Kidney (tissue), 13 donors: ENCODE measurements at regions not wholly inside any gene's neighbourhood (a gene's known extent, or its start where the extent isn't known, plus 50 kb on each side); places are given as distances from the start of the nearest gene placed in this dataset.

Experiments
- DNase-seq, 5 donors: peaks; one replicate each; pipeline ENCODE4 v3.0.0-alpha.2; 2013 to 2020
- FAIRE-seq: peaks from 2 replicates; lab custom pipeline; 2012; peaks lifted over from hg19 to GRCh38; lab: Jason Lieb, UNC
- H3K27ac ChIP-seq, 2 donors: one replicate each; pipeline ENCODE4 v1.7.0; 2013; ENCODE audit warnings: low read depth in 2 of 2, low read length in 2 of 2, inconsistent platforms in 1 of 2
- H3K27me3 ChIP-seq: one replicate; pipeline ENCODE4 v1.7.1; 2013; ENCODE audit warnings: low read length, inconsistent platforms; ENCODE audit not compliant: control insufficient read depth, insufficient read depth
- H3K36me3 ChIP-seq, 3 donors: one replicate each; pipeline versions ENCODE4 v1.7.0 to v1.7.1; 2013; ENCODE audit warnings: low read length in 3 of 3, control low read depth in 1 of 3, inconsistent platforms in 1 of 3; ENCODE audit not compliant: insufficient read depth in 3 of 3, control insufficient read depth in 2 of 3
- H3K4me1 ChIP-seq, 3 donors: one replicate each; pipeline versions ENCODE4 v1.7.0 to v1.7.1; 2013; ENCODE audit warnings: low read length in 3 of 3, inconsistent platforms in 1 of 3, low read depth in 1 of 3; ENCODE audit not compliant: control insufficient read depth in 2 of 3, insufficient read depth in 2 of 3
- H3K4me3 ChIP-seq, 3 donors: one replicate each; pipeline versions ENCODE4 v1.7.0 to v1.8.1; 2013; ENCODE audit warnings: low read length in 3 of 3, control low read depth in 1 of 3, inconsistent platforms in 1 of 3
- H3K9ac ChIP-seq, 3 donors: one replicate each; pipeline versions ENCODE4 v1.7.0 to v1.7.1; 2013; ENCODE audit warnings: low read length in 3 of 3, control low read depth in 1 of 3, inconsistent platforms in 1 of 3
- H3K9me3 ChIP-seq, 3 donors: one replicate each; pipeline versions ENCODE4 v1.7.0 to v1.7.1; 2013; ENCODE audit warnings: low read length in 3 of 3, control low read depth in 1 of 3, inconsistent platforms in 1 of 3; ENCODE audit not compliant: control insufficient read depth in 2 of 3, insufficient read depth in 1 of 3
- CTCF ChIP-seq: IDR thresholded peaks from 3 replicates; pipeline ENCODE4 v1.5.1; 2012; ENCODE audit warnings: mild to moderate bottlenecking, moderate library complexity, borderline replicate concordance; ENCODE audit not compliant: insufficient read depth; ENCODE audit errors: extremely low read depth
- intact Hi-C: fragments of 100-400 bp; cut with DNase I; formaldehyde crosslinking; loops from one replicate; pipeline ENCODE4 v1.11.1; 2022
- donor health status: control.
- donor health status: control.
- donor health status: control.
- donor health status: control.
- donor health status: control.
- donor health status: DM: yes; HTN: yes; CAD: no.
- donor health status: Normal renal cell carcinoma (clear cell type).

- DNase-seq (no peak), FAIRE-seq (no peak)
- TF ChIP-seq CTCF, result no peak
- Histone ChIP-seq H3K4me1 (no peaks in the 10 kb centered on the region), H3K9ac (no peak overlapping the region), H3K27ac (no peak overlapping the region), H3K36me3 (no peaks in the 10 kb centered on the region), H3K27me3 (no peaks in the 10 kb centered on the region), H3K4me3 (no peak overlapping the region), H3K9me3 (no peaks in the 10 kb centered on the region)
- intact Hi-C loops, result no loop called here
Measured at GRCh38 chr18:67239826-67240225, 276.7 kb downstream of the DSEL start.

DNA sequence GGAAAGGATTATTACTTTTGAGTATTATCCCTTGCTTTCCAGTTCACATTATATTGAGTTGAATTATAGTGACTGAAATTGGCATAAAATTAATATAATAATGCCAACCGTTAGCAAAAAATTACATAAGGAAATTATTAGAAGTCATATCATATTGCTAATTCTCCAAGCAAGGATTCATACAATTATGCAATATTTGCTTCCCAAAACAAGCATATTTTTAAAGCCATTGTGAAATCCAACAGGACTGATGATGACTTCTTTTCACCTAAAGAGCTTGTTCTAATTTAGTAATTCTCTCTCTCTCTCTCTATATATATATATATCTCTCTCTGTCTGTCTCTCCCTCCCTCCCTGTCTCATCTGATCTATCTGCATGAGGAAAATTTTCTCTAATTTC, 283.5 kb downstream of the DSEL start:
- no peaks in the 10 kb centered on the region for H3K36me3 ChIP-seq
- H3K27me3 ChIP-seq, result no peaks in the 10 kb centered on the region
- H3K27ac ChIP-seq, result no peak overlapping the region
- DNase-seq, result no peak
- no peak overlapping the region for H3K9ac ChIP-seq
- no peaks in the 10 kb centered on the region for H3K9me3 ChIP-seq
- intact Hi-C loops, result no loop called here
- no peak for TF ChIP-seq CTCF
- no peak for FAIRE-seq
- H3K4me1 ChIP-seq, result no peaks in the 10 kb centered on the region
- H3K4me3 ChIP-seq, result no peak overlapping the region

DNA sequence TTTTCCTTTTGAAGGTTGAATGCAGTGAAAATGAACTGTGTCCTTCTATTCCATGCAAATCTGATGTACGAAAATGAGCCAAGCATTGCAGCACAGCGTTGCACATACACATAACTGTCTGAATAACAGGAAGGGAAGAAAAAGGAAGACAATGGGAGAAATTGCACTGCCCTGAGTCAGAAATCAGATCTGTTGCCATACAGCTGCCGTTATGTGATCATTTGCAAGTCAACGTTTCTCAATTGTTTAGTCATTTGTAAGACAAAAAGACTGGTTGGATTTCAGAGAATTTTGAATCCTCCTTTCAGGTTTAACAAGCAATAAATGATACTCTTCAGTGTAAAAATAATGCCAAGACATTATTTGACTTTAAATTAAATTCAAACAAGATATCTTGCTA, 284.1 kb downstream of the DSEL start:
- H3K27ac ChIP-seq, result no peak overlapping the region
- H3K27me3 ChIP-seq, result no peaks in the 10 kb centered on the region
- FAIRE-seq (no peak), DNase-seq (no peak)
- H3K36me3 ChIP-seq, result no peaks in the 10 kb centered on the region
- no peak overlapping the region for H3K4me3 ChIP-seq
- H3K4me1 ChIP-seq, result no peaks in the 10 kb centered on the region
- H3K9me3 ChIP-seq, result no peaks in the 10 kb centered on the region
- no peak for TF ChIP-seq CTCF
- no peak overlapping the region for H3K9ac ChIP-seq
- intact Hi-C loops, result no loop called here

DNA sequence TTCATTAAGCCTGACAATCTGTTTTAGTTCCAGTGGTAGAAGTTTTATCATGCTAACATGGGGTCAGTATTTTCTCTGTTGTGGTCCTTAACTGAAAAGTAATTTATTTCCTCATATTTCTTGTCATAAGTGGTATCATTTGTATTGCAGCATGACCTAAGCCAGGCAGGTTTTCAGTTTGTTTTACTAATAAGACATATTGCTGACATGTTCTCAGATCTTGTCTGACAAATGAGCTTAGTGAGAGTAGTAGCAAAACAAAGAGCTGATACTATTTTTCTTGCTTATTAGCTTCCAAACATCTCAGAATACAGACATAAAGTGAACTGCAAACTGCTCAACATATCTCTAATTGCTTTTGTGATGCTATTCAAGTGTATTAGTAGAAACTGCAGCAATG, 293.6 kb downstream of the DSEL start:
- FAIRE-seq, result no peak
- intact Hi-C loops, result no loop called here
- no peaks in the 10 kb centered on the region for H3K9me3 ChIP-seq
- no peak for TF ChIP-seq CTCF
- H3K9ac ChIP-seq, result no peak overlapping the region
- no peak for DNase-seq
- no peak overlapping the region for H3K27ac ChIP-seq
- H3K4me1 ChIP-seq, result no peaks in the 10 kb centered on the region
- no peaks in the 10 kb centered on the region for H3K36me3 ChIP-seq
- H3K27me3 ChIP-seq, result no peaks in the 10 kb centered on the region
- no peak overlapping the region for H3K4me3 ChIP-seq
